ENCODE measurements at regions not wholly inside any gene's neighbourhood (a gene's known extent, or its start where the extent isn't known, plus 50 kb on each side); places are given as distances from the start of the nearest gene placed in this dataset.
A peak's percentile ranks its signal among the peaks of the same experiment; 100 is the strongest.

DNA sequence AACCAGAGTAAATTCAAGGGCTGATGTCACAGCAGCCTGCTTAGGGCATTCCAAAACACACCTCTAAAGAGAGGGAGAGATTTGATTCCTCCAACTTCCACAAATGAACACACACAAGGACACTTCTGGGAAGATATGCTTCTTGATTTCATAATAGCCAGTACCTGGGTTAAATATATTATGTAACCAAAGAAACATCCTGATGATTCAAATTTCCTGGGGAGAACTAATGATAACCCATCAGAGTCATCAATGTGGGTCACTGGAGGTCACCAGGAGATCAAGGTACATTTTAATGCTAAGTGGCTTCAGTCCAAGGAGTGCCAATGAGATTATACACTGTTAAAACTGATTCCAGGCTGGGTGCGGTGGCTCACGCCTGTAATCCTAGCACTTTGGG is 54.0 kb upstream of the DOCK9 start:
- 92 to 99% (median 97%) methylated on average over 2 of the region's 2 CpGs for WGBS, 4 donors
- intact Hi-C loops (cut with DNase I) = loop anchor here (2.0 to 10.0 kb wide), 11 partner anchors 55 to 355 kb away; partner anchors contain the start of gene DOCK9 (in 2 of the 10)
- DNase-seq (no peak), ATAC-seq (no peak)
- Histone ChIP-seq H3K27me3 (peaks cover 0 to 42% (median 0%) of the 10 kb centered on the region in 9 donors), H3K36me3 (peaks cover 0 to 9% (median 0%) of the 10 kb centered on the region in 9 donors), H3K4me3 (no peak overlapping the region), H3K27ac (no peak overlapping the region), H3K9me3 (peaks cover 0 to 11% (median 0%) of the 10 kb centered on the region in 12 donors), H3K4me1 (peaks cover 0 to 20% (median 0%) of the 10 kb centered on the region in 12 donors)
- no peak for TF ChIP-seq POLR2A (IDR thresholded peaks at IDR 0.05)
- TF ChIP-seq CTCF (IDR thresholded peaks at IDR 0.05) = no peak

GRCh38 chr13:99033814-99034213 is 56.0 kb upstream of the DOCK9 start:
- ATAC-seq (peak; percentile 63 to 80 (median 68)), DNase-seq (no peak)
- H3K27ac ChIP-seq = peak overlapping the region in 1 of 12 donors; percentile 12
- intact Hi-C loops (cut with DNase I) = loop anchor here (2.0 to 10.0 kb wide), 11 partner anchors 57 to 357 kb away; partner anchors contain the start of gene DOCK9 (in 2 of the 10)
- H3K36me3 ChIP-seq = peaks cover 0 to 9% (median 0%) of the 10 kb centered on the region in 9 donors
- TF ChIP-seq CTCF (IDR thresholded peaks at IDR 0.05) (peak; percentile 43 to 75 (median 64)), POLR2A (IDR thresholded peaks at IDR 0.05) (no peak)
- peaks cover 0 to 37% (median 0%) of the 10 kb centered on the region in 9 donors for H3K27me3 ChIP-seq
- peaks cover 0 to 20% (median 0%) of the 10 kb centered on the region in 12 donors for H3K4me1 ChIP-seq
- no peak overlapping the region for H3K4me3 ChIP-seq
- peaks cover 0 to 10% (median 0%) of the 10 kb centered on the region in 12 donors for H3K9me3 ChIP-seq

GRCh38 chr13:99034333-99035085 is 56.6 kb upstream of the DOCK9 start:
- no peak overlapping the region for H3K4me3 ChIP-seq
- intact Hi-C loops (cut with DNase I) = loop anchor here in 9 of 10 donors (5.0 to 10.0 kb wide), 9 partner anchors 57 to 357 kb away; partner anchors contain the start of gene DOCK9 (in 2 of the 9)
- H3K36me3 ChIP-seq = peaks cover 0 to 9% (median 0%) of the 10 kb centered on the region in 9 donors
- H3K4me1 ChIP-seq = peaks cover 0 to 20% (median 0%) of the 10 kb centered on the region in 12 donors
- H3K27ac ChIP-seq = peak overlapping the region in 1 of 12 donors; percentile 12
- ATAC-seq (no peak), DNase-seq (no peak)
- WGBS, 4 donors = 80 to 87% (median 82%) methylated on average over 5 of the region's 5 CpGs
- TF ChIP-seq CTCF (IDR thresholded peaks at IDR 0.05) (no peak), POLR2A (IDR thresholded peaks at IDR 0.05) (no peak)
- peaks cover 0 to 39% (median 0%) of the 10 kb centered on the region in 9 donors for H3K27me3 ChIP-seq
- H3K9me3 ChIP-seq = peaks cover 0 to 8% (median 0%) of the 10 kb centered on the region in 12 donors

- no peak for TF ChIP-seq CTCF (IDR thresholded peaks at IDR 0.05)
- no peak for TF ChIP-seq POLR2A (IDR thresholded peaks at IDR 0.05)
- peaks cover 0 to 16% (median 0%) of the 10 kb centered on the region in 12 donors for H3K4me1 ChIP-seq
- intact Hi-C loops (cut with DNase I) = loop anchor here in 4 of 10 donors (5.0 to 10.0 kb wide), 4 partner anchors 141 to 193 kb away; no protein-coding TSS in a partner anchor
- peaks cover 0 to 41% (median 0%) of the 10 kb centered on the region in 9 donors for H3K27me3 ChIP-seq
- no peak for ATAC-seq
- H3K9me3 ChIP-seq = peaks cover 0 to 8% (median 0%) of the 10 kb centered on the region in 12 donors
- no peak for DNase-seq
- H3K4me3 ChIP-seq = no peak overlapping the region
- no peak overlapping the region for H3K27ac ChIP-seq
- peaks cover 0 to 9% (median 0%) of the 10 kb centered on the region in 9 donors for H3K36me3 ChIP-seq
- WGBS, 4 donors = 95 to 97% (median 96%) methylated on average over 5 of the region's 5 CpGs
Measured at GRCh38 chr13:99035715-99036114, 57.9 kb upstream of the DOCK9 start.
